Kidney (tissue), 13 donors: ENCODE measurements at regions not wholly inside any gene's neighbourhood (a gene's known extent, or its start where the extent isn't known, plus 50 kb on each side); places are given as distances from the start of the nearest gene placed in this dataset.

Experiments
- DNase-seq, 5 donors: peaks; one replicate each; pipeline ENCODE4 v3.0.0-alpha.2; 2013 to 2020
- FAIRE-seq: peaks from 2 replicates; lab custom pipeline; 2012; peaks lifted over from hg19 to GRCh38; lab: Jason Lieb, UNC
- H3K27ac ChIP-seq, 2 donors: one replicate each; pipeline ENCODE4 v1.7.0; 2013; ENCODE audit warnings: low read depth in 2 of 2, low read length in 2 of 2, inconsistent platforms in 1 of 2
- H3K27me3 ChIP-seq: one replicate; pipeline ENCODE4 v1.7.1; 2013; ENCODE audit warnings: low read length, inconsistent platforms; ENCODE audit not compliant: control insufficient read depth, insufficient read depth
- H3K36me3 ChIP-seq, 3 donors: one replicate each; pipeline versions ENCODE4 v1.7.0 to v1.7.1; 2013; ENCODE audit warnings: low read length in 3 of 3, control low read depth in 1 of 3, inconsistent platforms in 1 of 3; ENCODE audit not compliant: insufficient read depth in 3 of 3, control insufficient read depth in 2 of 3
- H3K4me1 ChIP-seq, 3 donors: one replicate each; pipeline versions ENCODE4 v1.7.0 to v1.7.1; 2013; ENCODE audit warnings: low read length in 3 of 3, inconsistent platforms in 1 of 3, low read depth in 1 of 3; ENCODE audit not compliant: control insufficient read depth in 2 of 3, insufficient read depth in 2 of 3
- H3K4me3 ChIP-seq, 3 donors: one replicate each; pipeline versions ENCODE4 v1.7.0 to v1.8.1; 2013; ENCODE audit warnings: low read length in 3 of 3, control low read depth in 1 of 3, inconsistent platforms in 1 of 3
- H3K9ac ChIP-seq, 3 donors: one replicate each; pipeline versions ENCODE4 v1.7.0 to v1.7.1; 2013; ENCODE audit warnings: low read length in 3 of 3, control low read depth in 1 of 3, inconsistent platforms in 1 of 3
- H3K9me3 ChIP-seq, 3 donors: one replicate each; pipeline versions ENCODE4 v1.7.0 to v1.7.1; 2013; ENCODE audit warnings: low read length in 3 of 3, control low read depth in 1 of 3, inconsistent platforms in 1 of 3; ENCODE audit not compliant: control insufficient read depth in 2 of 3, insufficient read depth in 1 of 3
- intact Hi-C: fragments of 100-400 bp; cut with DNase I; formaldehyde crosslinking; loops from one replicate; pipeline ENCODE4 v1.11.1; 2022
- TF ChIP-seq, protein P1 (sequence below): IDR thresholded peaks from 3 replicates; pipeline ENCODE4 v1.5.1; 2012; ENCODE audit warnings: mild to moderate bottlenecking, moderate library complexity, borderline replicate concordance; ENCODE audit not compliant: insufficient read depth; ENCODE audit errors: extremely low read depth
- donor health status: control.
- donor health status: control.
- donor health status: control.
- donor health status: control.
- donor health status: control.
- donor health status: DM: yes; HTN: yes; CAD: no.
- donor health status: Normal renal cell carcinoma (clear cell type).

DNA sequence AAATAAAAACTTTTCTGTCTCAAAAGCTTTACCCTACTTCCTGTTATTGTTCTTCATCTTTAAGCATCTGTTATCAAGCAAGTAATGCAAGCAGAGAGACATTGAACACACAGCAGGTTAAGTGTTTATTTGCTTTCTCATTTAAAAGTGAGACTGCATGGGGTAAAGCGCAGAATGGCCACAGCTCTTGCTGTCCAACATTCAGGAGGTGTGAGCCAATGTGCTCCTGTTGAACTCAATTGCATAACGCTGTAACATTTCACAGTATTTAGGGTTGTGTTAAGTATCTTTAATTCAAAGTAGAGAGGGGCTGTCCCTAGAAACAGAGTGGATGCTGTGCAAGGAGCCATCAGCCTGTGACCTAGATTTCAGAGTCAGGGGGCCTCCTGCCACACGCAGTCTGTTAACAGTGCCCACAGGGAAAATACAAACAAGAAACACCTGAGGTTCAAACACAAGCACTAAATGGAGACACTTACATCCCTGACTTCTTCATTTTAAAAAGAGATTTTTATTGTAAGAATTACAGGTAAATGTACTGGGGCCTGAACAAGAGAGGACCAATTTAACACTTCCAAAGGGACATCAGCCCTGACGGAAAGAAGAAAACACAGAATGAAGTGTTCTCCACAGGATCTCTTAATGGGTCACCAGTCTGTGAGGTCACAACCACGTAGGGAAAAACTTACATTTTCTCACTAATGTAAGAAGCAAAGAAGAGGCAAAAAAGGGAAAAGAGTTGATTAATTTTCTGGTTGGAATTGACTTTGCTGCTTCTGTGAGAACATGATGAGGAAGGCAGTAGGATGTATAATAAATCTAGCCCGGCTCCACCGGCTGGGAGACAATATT is 815.1 kb downstream of the VGLL3 start:
- Histone ChIP-seq H3K4me1 (peaks cover 0 to 3% (median 0%) of the 10 kb centered on the region in 3 donors), H3K36me3 (no peaks in the 10 kb centered on the region), H3K9ac (no peak overlapping the region), H3K27ac (no peak overlapping the region), H3K4me3 (no peak overlapping the region), H3K27me3 (no peaks in the 10 kb centered on the region), H3K9me3 (no peaks in the 10 kb centered on the region)
- no peak for DNase-seq
- intact Hi-C loops: no loop called here
- TF ChIP-seq, protein P1, sequence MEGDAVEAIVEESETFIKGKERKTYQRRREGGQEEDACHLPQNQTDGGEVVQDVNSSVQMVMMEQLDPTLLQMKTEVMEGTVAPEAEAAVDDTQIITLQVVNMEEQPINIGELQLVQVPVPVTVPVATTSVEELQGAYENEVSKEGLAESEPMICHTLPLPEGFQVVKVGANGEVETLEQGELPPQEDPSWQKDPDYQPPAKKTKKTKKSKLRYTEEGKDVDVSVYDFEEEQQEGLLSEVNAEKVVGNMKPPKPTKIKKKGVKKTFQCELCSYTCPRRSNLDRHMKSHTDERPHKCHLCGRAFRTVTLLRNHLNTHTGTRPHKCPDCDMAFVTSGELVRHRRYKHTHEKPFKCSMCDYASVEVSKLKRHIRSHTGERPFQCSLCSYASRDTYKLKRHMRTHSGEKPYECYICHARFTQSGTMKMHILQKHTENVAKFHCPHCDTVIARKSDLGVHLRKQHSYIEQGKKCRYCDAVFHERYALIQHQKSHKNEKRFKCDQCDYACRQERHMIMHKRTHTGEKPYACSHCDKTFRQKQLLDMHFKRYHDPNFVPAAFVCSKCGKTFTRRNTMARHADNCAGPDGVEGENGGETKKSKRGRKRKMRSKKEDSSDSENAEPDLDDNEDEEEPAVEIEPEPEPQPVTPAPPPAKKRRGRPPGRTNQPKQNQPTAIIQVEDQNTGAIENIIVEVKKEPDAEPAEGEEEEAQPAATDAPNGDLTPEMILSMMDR: no peak
- FAIRE-seq: no peak

DNA sequence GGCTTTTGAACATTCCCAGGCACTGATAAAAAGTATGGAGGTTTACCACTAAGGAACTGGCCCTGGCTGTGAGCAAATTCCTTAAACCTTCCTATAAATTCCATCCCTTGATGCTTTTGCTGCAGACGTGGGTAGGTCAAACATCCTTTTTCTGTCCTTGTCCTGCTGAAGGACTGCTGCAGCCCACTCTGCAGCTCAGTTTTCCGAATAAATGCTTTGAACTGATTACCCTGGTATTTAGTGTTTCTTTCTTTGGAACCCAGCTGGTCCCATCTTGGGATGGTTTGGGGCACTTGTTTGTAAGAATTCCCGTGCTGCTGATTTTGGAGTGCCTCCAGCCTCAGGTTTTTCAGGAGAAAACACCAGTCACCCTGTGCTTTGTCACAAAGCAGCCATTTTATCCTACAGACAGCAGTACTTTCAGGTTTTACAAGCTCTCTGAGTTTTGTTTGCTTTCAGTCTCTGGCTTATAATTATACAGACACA is 815.9 kb downstream of the VGLL3 start:
- no peaks in the 10 kb centered on the region for H3K36me3 ChIP-seq
- TF ChIP-seq, protein P1: no peak
- H3K27ac ChIP-seq: no peak overlapping the region
- H3K4me1 ChIP-seq: peaks cover 0 to 3% (median 0%) of the 10 kb centered on the region in 3 donors
- DNase-seq (no peak), FAIRE-seq (no peak)
- H3K4me3 ChIP-seq: no peak overlapping the region
- no peak overlapping the region for H3K9ac ChIP-seq
- no peaks in the 10 kb centered on the region for H3K27me3 ChIP-seq
- intact Hi-C loops: no loop called here
- H3K9me3 ChIP-seq: no peaks in the 10 kb centered on the region

DNA sequence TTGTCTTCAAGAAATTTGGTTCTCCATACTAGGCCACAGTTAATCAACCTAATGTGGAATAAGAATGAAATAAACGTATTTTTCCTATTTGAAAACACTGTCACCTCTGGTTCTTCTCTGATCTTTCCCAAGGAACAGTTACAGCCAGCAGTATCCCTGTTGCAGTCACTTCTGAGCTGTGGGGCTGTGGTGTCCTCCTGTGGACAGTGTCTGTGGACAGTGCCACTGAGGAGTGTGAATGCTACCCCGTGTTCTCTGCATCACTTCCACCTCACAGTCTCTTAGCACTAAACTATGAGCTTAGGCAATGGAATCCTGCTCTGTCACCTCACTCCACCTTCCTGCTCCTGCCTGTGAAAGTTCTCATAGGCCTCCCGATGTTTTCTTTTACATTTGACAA is 817.5 kb downstream of the VGLL3 start:
- H3K4me1 ChIP-seq: peaks cover 0 to 3% (median 0%) of the 10 kb centered on the region in 3 donors
- no peak for FAIRE-seq
- no peak overlapping the region for H3K4me3 ChIP-seq
- no peak overlapping the region for H3K9ac ChIP-seq
- no peaks in the 10 kb centered on the region for H3K9me3 ChIP-seq
- TF ChIP-seq, protein P1: no peak
- H3K27me3 ChIP-seq: no peaks in the 10 kb centered on the region
- H3K27ac ChIP-seq: no peak overlapping the region
- no peak for DNase-seq
- H3K36me3 ChIP-seq: no peaks in the 10 kb centered on the region
- intact Hi-C loops: no loop called here
